ENCODE measurements at regions not wholly inside any gene's neighbourhood (a gene's known extent, or its start where the extent isn't known, plus 50 kb on each side); places are given as distances from the start of the nearest gene placed in this dataset.

DNA sequence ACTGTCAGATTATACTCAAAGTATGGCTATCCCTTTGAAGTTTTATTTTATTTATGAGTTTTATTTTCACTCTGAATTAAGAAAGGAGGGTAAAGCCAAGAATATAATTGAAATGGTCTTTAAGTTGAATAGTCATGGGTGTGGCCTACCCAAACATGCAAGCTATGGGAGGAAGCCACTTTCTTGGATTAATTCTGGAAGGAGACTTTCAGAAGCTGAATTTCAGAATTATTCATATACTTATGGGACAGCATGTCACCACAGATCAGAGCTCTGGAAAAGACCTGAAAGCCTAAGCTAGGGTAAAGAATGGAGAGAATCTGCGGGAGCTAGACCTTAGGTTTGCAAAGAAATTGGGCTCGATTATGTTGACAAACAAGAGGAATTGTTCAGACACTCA lies 242.4 kb upstream of the FKBP1C start:
- TF ChIP-seq, protein P1, sequence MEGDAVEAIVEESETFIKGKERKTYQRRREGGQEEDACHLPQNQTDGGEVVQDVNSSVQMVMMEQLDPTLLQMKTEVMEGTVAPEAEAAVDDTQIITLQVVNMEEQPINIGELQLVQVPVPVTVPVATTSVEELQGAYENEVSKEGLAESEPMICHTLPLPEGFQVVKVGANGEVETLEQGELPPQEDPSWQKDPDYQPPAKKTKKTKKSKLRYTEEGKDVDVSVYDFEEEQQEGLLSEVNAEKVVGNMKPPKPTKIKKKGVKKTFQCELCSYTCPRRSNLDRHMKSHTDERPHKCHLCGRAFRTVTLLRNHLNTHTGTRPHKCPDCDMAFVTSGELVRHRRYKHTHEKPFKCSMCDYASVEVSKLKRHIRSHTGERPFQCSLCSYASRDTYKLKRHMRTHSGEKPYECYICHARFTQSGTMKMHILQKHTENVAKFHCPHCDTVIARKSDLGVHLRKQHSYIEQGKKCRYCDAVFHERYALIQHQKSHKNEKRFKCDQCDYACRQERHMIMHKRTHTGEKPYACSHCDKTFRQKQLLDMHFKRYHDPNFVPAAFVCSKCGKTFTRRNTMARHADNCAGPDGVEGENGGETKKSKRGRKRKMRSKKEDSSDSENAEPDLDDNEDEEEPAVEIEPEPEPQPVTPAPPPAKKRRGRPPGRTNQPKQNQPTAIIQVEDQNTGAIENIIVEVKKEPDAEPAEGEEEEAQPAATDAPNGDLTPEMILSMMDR (IDR thresholded peaks at IDR 0.05; ENCODE audit: borderline replicate concordance, extremely low read depth, low read length, poor library complexity, severe bottlenecking): no peak
- TF ChIP-seq EZH2 (IDR thresholded peaks at IDR 0.05; ENCODE audit: borderline replicate concordance, low read depth, low read length, severe bottlenecking): no peak
